22Rv1 (cell line): ENCODE measurements at regions not wholly inside any gene's neighbourhood (a gene's known extent, or its start where the extent isn't known, plus 50 kb on each side); places are given as distances from the start of the nearest gene placed in this dataset.

ENCODE experiments used
- ZFX ChIP-seq: fragments of 450-650 bp; IDR thresholded peaks from 2 replicates; pipeline ENCODE4 v1.6.1; 2017; ENCODE audit warnings: antibody characterized with exemption, borderline replicate concordance
- TF ChIP-seq, protein P1 (sequence below): fragments of 450-650 bp; IDR thresholded peaks from 2 replicates; pipeline ENCODE4 v1.5.1; 2017; ENCODE audit warnings: mild to moderate bottlenecking

DNA sequence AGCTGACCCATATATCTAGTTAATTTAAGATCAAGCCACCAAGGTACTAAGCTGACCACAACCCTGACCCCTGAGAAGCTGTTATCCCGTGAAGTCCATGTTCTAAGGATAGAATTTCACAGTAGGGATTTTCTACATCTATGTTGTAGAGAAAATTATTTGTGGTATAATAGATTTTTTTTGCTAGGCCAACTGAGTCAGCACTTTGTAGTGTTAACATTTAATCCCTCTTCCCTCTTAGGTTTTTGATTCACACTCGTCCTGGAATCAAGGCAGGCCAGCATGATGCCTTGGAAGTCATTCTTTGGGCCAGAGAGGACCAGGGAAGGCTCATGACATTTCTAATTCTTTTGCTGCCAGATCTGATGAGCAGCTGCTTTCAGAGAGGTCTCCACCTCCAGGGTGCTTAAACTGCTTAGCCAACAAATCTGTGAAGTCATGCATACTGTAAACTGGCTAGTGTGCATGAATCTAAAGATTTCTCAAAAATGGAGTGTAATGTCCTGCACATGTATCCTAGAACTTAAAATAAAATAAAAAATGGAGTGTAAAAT is 102.5 kb downstream of the RBM43 start:
- TF ChIP-seq, protein P1, sequence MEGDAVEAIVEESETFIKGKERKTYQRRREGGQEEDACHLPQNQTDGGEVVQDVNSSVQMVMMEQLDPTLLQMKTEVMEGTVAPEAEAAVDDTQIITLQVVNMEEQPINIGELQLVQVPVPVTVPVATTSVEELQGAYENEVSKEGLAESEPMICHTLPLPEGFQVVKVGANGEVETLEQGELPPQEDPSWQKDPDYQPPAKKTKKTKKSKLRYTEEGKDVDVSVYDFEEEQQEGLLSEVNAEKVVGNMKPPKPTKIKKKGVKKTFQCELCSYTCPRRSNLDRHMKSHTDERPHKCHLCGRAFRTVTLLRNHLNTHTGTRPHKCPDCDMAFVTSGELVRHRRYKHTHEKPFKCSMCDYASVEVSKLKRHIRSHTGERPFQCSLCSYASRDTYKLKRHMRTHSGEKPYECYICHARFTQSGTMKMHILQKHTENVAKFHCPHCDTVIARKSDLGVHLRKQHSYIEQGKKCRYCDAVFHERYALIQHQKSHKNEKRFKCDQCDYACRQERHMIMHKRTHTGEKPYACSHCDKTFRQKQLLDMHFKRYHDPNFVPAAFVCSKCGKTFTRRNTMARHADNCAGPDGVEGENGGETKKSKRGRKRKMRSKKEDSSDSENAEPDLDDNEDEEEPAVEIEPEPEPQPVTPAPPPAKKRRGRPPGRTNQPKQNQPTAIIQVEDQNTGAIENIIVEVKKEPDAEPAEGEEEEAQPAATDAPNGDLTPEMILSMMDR: no peak
- no peak for TF ChIP-seq ZFX
